Left lobe of liver (tissue), 2 donors: ENCODE measurements at regions not wholly inside any gene's neighbourhood (a gene's known extent, or its start where the extent isn't known, plus 50 kb on each side); places are given as distances from the start of the nearest gene placed in this dataset.

ENCODE experiments used
- ATAC-seq: fragments of 200-7000 bp; cut with Tn5 transposase; one replicate; pipeline ENCODE4 v1.9.1; 2020; ENCODE audit warnings: mild to moderate bottlenecking, moderate library complexity
- DNase-seq: peaks from one replicate; pipeline ENCODE4 v3.0.0-alpha.2; 2020; ENCODE audit warnings: low spot score
- donor health status: DM: no; HTN: no; CAD: no; lungs with moderate emphysema.
- donor health status: DM: no; HTN: yes; CAD: no.

DNA sequence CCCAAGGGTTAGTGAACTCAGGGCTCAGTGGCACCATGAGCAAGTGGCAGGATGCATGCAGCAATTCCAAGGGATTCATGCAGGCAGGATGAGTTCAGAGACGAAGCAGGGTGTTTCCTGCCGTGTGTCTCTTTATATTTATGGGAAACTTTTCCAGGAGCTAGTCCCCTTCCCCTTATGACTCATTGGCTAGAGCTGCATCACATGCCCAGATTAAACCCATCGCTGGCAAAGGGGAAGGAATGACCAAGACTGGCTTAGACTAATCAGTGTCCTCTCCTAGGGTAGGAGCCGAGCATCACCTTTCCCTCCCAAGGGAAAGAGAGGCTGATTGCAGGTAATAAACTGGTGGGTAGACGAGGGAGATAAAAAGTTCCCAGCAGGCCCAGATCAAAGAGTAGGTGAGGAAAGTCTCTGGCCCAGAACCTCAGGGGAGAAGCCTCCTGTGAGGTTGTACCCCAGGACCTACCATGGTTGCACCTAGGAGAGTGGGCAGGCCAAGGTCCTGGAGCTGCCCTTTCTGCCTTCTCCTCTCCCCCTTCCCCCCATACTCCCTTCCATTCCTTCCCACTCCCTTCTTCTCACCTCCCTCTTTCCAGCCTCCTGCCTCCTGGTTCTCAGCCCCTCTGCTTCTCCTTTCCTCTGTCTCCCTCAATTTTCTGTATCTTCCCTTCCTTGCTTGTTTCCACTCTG, 67.8 kb upstream of the ITGA11 start:
- ATAC-seq (no peak), DNase-seq (peak; percentile 14)

GRCh38 chr15:68500363-68501258, 68.6 kb upstream of the ITGA11 start:
- DNase-seq (peak; percentile 29), ATAC-seq (no peak)

DNA sequence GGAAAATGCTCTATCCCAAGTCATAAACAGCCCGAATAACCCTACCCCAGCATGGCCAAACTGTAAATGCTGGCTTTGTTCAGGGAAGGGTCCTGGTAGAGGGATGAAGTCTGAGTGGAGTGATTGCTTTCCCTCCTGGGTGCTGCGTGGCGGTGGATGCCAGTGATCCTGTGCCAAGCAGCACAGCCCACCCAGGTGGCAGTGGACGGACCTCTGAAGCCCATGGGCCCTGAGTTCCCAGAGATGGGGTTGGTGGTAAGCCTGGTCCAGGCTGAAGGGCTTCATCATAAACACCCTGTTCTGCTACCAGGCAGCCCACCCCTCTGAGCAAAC, 69.3 kb upstream of the ITGA11 start:
- ATAC-seq (no peak), DNase-seq (peak; percentile 19)

GRCh38 chr15:68501616-68502015, 69.7 kb upstream of the ITGA11 start:
- peak; percentile 1 for DNase-seq
- no peak for ATAC-seq

DNA sequence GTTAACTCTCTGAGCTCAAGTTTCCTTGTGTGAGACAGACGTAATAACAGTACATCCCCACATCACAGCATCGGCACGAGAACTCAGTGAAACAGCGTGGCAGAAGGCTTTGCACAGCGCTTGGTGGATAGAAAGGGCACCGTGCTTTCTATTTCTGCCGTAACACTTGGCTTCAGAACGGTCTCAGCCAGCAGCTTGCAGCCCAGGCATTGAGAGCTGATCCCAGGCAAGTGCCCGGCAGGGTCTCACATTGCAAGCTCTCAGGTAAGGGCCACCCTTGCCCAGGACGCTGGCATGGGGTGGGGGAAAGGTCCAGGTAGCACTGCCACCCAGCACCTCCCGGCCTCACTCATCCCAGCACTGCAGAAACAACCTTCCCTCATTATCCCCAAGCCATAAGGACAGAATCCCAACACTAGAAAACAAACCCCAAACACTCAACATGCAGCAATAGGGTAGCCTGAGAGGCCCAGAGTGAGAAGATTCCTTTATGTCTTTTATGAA, 70.5 kb upstream of the ITGA11 start:
- ATAC-seq = no peak
- peak; percentile 40 for DNase-seq

GRCh38 chr15:68503213-68503612, 71.2 kb upstream of the ITGA11 start:
- ATAC-seq (no peak), DNase-seq (peak; percentile 34)

- peak; percentile 38 for DNase-seq
- no peak for ATAC-seq
Measured at GRCh38 chr15:68503791-68504680, 72.1 kb upstream of the ITGA11 start.

GRCh38 chr15:68504681-68505170, 72.8 kb upstream of the ITGA11 start:
- ATAC-seq (no peak), DNase-seq (peak; percentile 28)

DNA sequence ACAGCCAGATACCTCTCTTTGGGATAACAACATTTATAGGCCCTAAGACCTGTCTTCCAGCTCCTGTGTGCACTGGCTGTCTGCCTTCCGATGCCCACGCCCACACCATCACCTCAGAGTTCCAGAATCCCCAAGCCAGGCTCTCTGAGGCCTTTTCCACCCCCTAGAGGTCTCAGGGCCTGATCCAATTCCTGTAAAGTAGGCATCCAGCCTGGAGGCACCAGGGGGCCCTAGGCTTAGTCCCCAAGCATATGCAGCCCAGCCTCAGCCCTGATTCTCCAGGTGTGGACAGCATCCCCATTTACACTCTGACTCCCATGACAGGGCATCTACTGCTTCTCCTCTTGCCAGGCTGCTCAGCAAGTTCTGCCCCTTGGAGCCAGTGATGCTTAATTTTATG, 72.7 kb upstream of the CORO2B start:
- DNase-seq (peak; percentile 26), ATAC-seq (no peak)

GRCh38 chr15:68507447-68507846, 71.3 kb upstream of the CORO2B start:
- ATAC-seq = no peak
- peak; percentile 6 for DNase-seq

DNA sequence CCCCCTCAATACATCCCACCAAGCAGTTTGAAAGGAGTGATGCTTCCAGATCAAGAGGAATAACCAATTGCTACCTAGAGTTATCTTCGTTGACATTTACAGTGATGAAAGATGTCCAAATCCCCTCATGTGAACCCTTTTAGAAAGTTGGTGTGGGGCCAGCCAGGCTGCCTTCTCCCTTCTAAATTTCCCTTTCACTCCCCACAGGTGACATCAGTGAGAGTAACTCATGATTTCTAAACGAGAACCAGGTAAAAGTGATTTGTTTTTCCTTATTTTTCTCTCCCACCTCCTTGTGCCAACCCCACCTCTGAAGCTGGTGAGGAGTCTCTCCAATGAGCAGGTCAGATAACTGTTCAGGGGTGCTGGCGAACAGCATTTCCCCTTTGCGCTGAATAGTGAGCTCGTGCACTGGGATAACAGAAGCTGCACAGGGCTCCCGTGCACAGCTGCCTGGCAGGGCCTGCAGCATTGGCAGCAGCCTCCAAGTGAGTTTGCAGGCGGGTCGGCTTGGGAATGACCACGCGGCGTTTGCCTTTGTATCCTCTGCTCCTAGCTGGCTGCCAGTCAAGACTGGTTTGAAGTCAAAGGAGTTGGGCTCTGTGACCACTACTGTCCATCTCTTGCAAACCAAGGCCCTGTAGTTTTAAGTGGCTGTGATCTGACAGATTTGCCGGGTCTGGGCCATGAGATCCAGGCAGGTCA, 70.2 kb upstream of the CORO2B start:
- peak; percentile 14 for DNase-seq
- ATAC-seq = no peak

- DNase-seq (peak; percentile 28), ATAC-seq (no peak)
Measured at GRCh38 chr15:68510558-68510957, 68.2 kb upstream of the CORO2B start.

- no peak for ATAC-seq
- no peak for DNase-seq
Measured at GRCh38 chr15:68511073-68511991, 67.5 kb upstream of the CORO2B start.

DNA sequence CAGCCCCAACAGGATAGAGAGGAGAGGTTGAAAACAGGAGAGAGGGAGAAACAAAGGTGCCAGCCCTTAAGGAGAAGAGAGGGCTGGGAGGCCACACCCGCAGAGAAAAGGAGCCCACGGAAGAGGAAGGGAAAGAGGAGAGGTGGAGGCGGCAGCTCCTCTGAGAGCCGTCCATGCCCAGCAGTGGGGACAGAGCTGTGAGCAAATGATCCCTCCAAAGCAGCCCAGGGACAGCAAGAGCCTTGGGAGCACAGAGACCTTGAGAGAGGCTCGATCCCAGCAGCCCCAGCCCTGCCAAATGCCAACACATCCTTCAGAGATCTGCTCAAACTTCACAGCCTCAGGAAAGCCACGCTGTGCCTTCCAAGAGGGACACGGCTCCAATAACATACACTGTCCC, 66.7 kb upstream of the CORO2B start:
- ATAC-seq = no peak

GRCh38 chr15:68512598-68512997, 66.2 kb upstream of the CORO2B start:
- ATAC-seq (no peak), DNase-seq (no peak)

More for the DNA sequence above, 66.7 kb upstream of the CORO2B start:
- DNase-seq = no peak

DNA sequence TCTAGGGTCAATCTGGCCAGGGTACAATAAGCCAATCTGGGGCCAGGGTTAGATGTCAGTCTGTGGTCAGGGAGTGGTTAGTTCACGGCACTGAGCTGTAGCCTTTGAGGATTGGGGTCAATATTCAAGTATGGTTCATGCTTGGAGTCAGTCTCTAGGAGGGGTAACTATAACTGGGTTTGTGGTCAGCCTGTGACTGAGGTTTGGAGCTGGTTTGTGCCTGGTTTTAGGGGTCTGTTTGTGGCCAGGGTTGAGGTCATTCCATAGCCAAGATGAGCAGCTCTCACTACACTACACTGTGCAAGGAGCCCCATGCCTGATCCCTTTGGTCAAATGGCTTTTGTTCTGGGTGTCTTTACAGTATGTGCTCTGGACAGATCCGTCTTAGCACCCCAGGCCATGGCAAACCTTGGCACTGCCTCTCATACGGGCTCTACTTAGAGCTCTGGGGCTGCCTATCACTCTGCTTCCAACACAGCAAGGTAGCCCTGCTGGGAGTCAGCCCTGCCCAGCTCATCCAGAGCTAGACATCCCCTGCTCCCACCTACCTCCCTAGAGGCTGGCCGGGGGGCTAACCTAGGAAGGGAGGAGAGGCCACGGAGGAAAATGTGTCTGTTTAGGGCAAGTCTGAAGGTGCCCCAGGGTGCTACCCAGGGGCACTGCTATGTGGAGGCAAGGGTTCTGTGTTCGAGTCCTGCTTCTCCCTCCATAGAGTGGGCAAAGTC, 63.3 kb upstream of the CORO2B start:
- DNase-seq (no peak), ATAC-seq (no peak)

DNA sequence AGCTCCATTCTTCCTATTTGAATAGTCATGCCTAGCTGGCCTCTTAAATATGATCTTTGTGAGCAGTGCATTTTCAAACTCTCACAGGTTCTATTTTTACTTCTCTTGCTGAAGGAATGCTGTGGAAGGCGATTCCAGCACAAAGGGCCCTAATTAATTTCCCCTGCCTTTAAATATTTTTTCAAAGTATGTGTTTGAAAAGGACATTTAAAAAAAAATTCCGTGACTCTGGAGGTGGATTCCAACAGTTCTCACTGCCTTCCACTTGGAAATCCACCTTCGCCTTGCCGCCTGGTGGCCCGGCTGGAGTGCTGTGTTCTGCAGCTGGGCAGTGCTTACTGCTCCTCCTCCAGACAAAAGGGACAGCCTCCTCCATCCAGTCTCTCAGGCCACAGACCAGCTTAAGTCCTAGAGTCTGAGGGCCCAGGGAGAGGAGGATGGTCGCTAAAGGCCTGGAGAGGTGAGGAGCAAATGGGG, 61.5 kb upstream of the CORO2B start:
- no peak for ATAC-seq
- no peak for DNase-seq

GRCh38 chr15:68518046-68518445, 60.7 kb upstream of the CORO2B start:
- no peak for ATAC-seq

More at GRCh38 chr15:68518046-68518445, 60.7 kb upstream of the CORO2B start:
- DNase-seq = no peak
